T-helper 1 cell treated with Interleukin-12 subunit alpha and Interleukin-12 subunit beta and Interleukin-4 antibody, amounts not matched to agents 30 ng/mL and 1 ng/mL, for 36 hours (primary cell): ENCODE measurements at regions not wholly inside any gene's neighbourhood (a gene's known extent, or its start where the extent isn't known, plus 50 kb on each side); places are given as distances from the start of the nearest gene placed in this dataset.

Experiments used
- intact Hi-C: fragments of 100-400 bp; cut with micrococcal nuclease; formaldehyde crosslinking; loops from one replicate; pipeline ENCODE4 v1.15.1; 2024

- intact Hi-C loops, result loop anchor here (1.0 to 5.0 kb wide), 5 partner anchors 96 to 697 kb away; partner anchors contain the start of gene LIG3
Measured at GRCh38 chr17:34420900-34421299, 57.9 kb upstream of the CCL1 start.

- intact Hi-C loops, result loop anchor here (1.0 to 5.0 kb wide), 5 partner anchors 97 to 698 kb away; partner anchors contain the start of gene LIG3
Measured at GRCh38 chr17:34420254-34420766, 57.3 kb upstream of the CCL1 start.

- intact Hi-C loops, result no loop called here
Measured at GRCh38 chr17:34416116-34416515, 53.1 kb upstream of the CCL1 start.

GRCh38 chr17:34414339-34414738, 51.3 kb upstream of the CCL1 start:
- intact Hi-C loops, result no loop called here

GRCh38 chr17:34413443-34414119, 50.5 kb upstream of the CCL1 start:
- intact Hi-C loops, result no loop called here

GRCh38 chr17:34412965-34413441, 50.0 kb upstream of the CCL1 start:
- intact Hi-C loops, result no loop called here
